ENCODE measurements at regions not wholly inside any gene's neighbourhood (a gene's known extent, or its start where the extent isn't known, plus 50 kb on each side); places are given as distances from the start of the nearest gene placed in this dataset.

GRCh38 chr12:39157696-39158342 is 252.4 kb upstream of the CPNE8 start:
- DNase-seq (no peak), ATAC-seq (no peak)
- no peak overlapping the region for H3K4me3 ChIP-seq
- intact Hi-C loops (cut with DNase I), result no loop called here
- H3K27me3 ChIP-seq, result no peaks in the 10 kb centered on the region
- H3K27ac ChIP-seq, result no peak overlapping the region
- no peaks in the 10 kb centered on the region for H3K36me3 ChIP-seq
- H3K4me1 ChIP-seq, result no peaks in the 10 kb centered on the region
- TF ChIP-seq CTCF (IDR thresholded peaks at IDR 0.05), result no peak
- no peaks in the 10 kb centered on the region for H3K9me3 ChIP-seq

GRCh38 chr12:39145175-39145999 is 240.0 kb upstream of the CPNE8 start:
- H3K4me3 ChIP-seq, result peak overlapping the region; percentile 58
- no peaks in the 10 kb centered on the region for H3K4me1 ChIP-seq
- H3K27me3 ChIP-seq, result peaks cover 10% of the 10 kb centered on the region
- intact Hi-C loops (cut with DNase I), result no loop called here
- DNase-seq (peak; percentile 83), ATAC-seq (peak; percentile 97)
- H3K36me3 ChIP-seq, result no peaks in the 10 kb centered on the region
- TF ChIP-seq CTCF (IDR thresholded peaks at IDR 0.05), result peak; percentile 67
- no peaks in the 10 kb centered on the region for H3K9me3 ChIP-seq
- H3K27ac ChIP-seq, result no peak overlapping the region

GRCh38 chr12:39144613-39145061 is 239.2 kb upstream of the CPNE8 start:
- ATAC-seq (peak; percentile 40), DNase-seq (no peak)
- H3K4me1 ChIP-seq, result no peaks in the 10 kb centered on the region
- H3K27me3 ChIP-seq, result peaks cover 10% of the 10 kb centered on the region
- no peak for TF ChIP-seq CTCF (IDR thresholded peaks at IDR 0.05)
- no peaks in the 10 kb centered on the region for H3K36me3 ChIP-seq
- no peaks in the 10 kb centered on the region for H3K9me3 ChIP-seq
- no peak overlapping the region for H3K27ac ChIP-seq
- H3K4me3 ChIP-seq, result peak overlapping the region; percentile 58
- intact Hi-C loops (cut with DNase I), result no loop called here

DNA sequence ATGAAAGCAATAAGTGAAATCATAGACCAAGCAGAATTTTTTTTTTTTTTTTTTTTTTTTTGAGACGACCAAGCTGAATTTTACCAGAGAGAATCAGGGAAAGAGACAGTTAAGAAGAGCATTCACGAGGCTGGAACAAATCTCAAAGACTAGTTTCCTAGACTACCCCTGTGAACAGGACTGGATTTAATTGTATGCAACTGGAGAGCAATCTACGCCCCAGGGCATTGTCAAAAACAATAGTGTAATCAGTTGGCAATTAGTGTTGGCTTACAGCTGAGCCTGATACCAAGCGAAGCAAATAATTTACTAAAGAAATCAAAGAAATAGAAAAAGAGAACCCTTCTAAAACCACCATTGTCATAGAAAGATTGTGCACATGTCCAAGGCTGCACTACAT is 232.9 kb upstream of the CPNE8 start:
- DNase-seq, result no peak
- H3K9me3 ChIP-seq, result no peaks in the 10 kb centered on the region
- no peak overlapping the region for H3K4me3 ChIP-seq
- H3K4me1 ChIP-seq, result no peaks in the 10 kb centered on the region
- intact Hi-C loops (cut with DNase I), result no loop called here
- H3K27ac ChIP-seq, result no peak overlapping the region
- no peak for TF ChIP-seq CTCF (IDR thresholded peaks at IDR 0.05)
- no peak for ATAC-seq
- H3K27me3 ChIP-seq, result no peaks in the 10 kb centered on the region
- no peaks in the 10 kb centered on the region for H3K36me3 ChIP-seq

- intact Hi-C loops (cut with DNase I), result no loop called here
- H3K27ac ChIP-seq, result no peak overlapping the region
- TF ChIP-seq CTCF (IDR thresholded peaks at IDR 0.05), result no peak
Measured at GRCh38 chr12:39127401-39127800, 222.0 kb upstream of the CPNE8 start.

More at GRCh38 chr12:39127401-39127800, 222.0 kb upstream of the CPNE8 start:
- DNase-seq (no peak), ATAC-seq (no peak)
- H3K27me3 ChIP-seq, result no peaks in the 10 kb centered on the region
- H3K4me1 ChIP-seq, result no peaks in the 10 kb centered on the region
- no peak overlapping the region for H3K4me3 ChIP-seq
- no peaks in the 10 kb centered on the region for H3K36me3 ChIP-seq
- H3K9me3 ChIP-seq, result no peaks in the 10 kb centered on the region
